SK-N-SH (cell line): ENCODE measurements at regions not wholly inside any gene's neighbourhood (a gene's known extent, or its start where the extent isn't known, plus 50 kb on each side); places are given as distances from the start of the nearest gene placed in this dataset.

Source experiments
- CTCF ChIA-PET: fragments of 300-600, 350-600 bp; formaldehyde crosslinking; extraction: SDS; loops from one replicate; lab custom pipeline; 2021; lab: Yijun Ruan, JAX
- POLR2A ChIA-PET: fragments of 350-600 bp; sonication (Branson Sonifier 250); formaldehyde crosslinking; extraction: SDS; loops from one replicate; lab custom pipeline; 2020; ENCODE audit warnings: antibody characterized with exemption, inconsistent platforms; lab: Yijun Ruan, JAX
- DNase-seq: peaks from one replicate; pipeline ENCODE4 v3.0.0; 2012
- H2AFZ ChIP-seq: fragments of 200-600 bp; sonication (generic); 2 replicates; pipeline ENCODE4 v1.8.1; 2016; ENCODE audit warnings: antibody characterized with exemption, mild to moderate bottlenecking, low read depth
- H3F3A ChIP-seq: fragments of 200-600 bp; sonication (generic); replicated peaks from 2 replicates; pipeline ENCODE3; 2016; ENCODE audit warnings: antibody characterized with exemption, mild to moderate bottlenecking; ENCODE audit not compliant: insufficient read depth
- H3K27ac ChIP-seq, 2 experiments: fragments of 200-500 bp in 1 of 2; fragments of 200-600 bp in 1 of 2; sonication (Bioruptor generic) in 1 of 2; sonication (generic), shearing (Covaris generic) in 1 of 2; 2 replicates each; pipeline versions ENCODE4 v1.5.1 to v1.6.1; 2014 to 2016; ENCODE audit warnings: low read depth in 2 of 2, inconsistent platforms in 1 of 2, low read length in 1 of 2, mild to moderate bottlenecking in 1 of 2, mixed read lengths in 1 of 2
- H3K27me3 ChIP-seq: fragments of 200-600 bp; sonication (generic), shearing (Covaris generic); 2 replicates; pipeline ENCODE4 v1.6.1; 2016; ENCODE audit warnings: mixed run types; ENCODE audit not compliant: insufficient read depth
- H3K36me3 ChIP-seq, 2 experiments: fragments of 200-500 bp in 1 of 2; fragments of 200-600 bp in 1 of 2; sonication (Bioruptor generic) in 1 of 2; sonication (generic) in 1 of 2; replicated peaks in 1 of 2; 2 replicates each; pipeline versions ENCODE3 to v1.5.1; 2014 to 2016; ENCODE audit warnings: low read length in 1 of 2, mild to moderate bottlenecking in 1 of 2; ENCODE audit not compliant: insufficient read depth in 2 of 2, control insufficient read depth in 1 of 2
- H3K4me1 ChIP-seq, 2 experiments: fragments of 200-500 bp in 1 of 2; fragments of 200-600 bp in 1 of 2; sonication (Bioruptor generic) in 1 of 2; sonication (generic), shearing (Covaris generic) in 1 of 2; 2 replicates each; pipeline versions ENCODE4 v1.5.1 to v1.6.1; 2014 to 2016; ENCODE audit warnings: low read depth in 1 of 2, low read length in 1 of 2, mixed run types in 1 of 2; ENCODE audit not compliant: insufficient read depth in 2 of 2, control insufficient read depth in 1 of 2
- H3K4me2 ChIP-seq: fragments of 200-600 bp; sonication (generic), shearing (Covaris generic); 2 replicates; pipeline ENCODE4 v1.6.1; 2017; ENCODE audit warnings: mixed run types
- H3K4me3 ChIP-seq, 2 experiments: fragments of 200-500 bp in 1 of 2; fragments of 200-600 bp in 1 of 2; sonication (Bioruptor generic) in 1 of 2; sonication (generic), shearing (Covaris generic) in 1 of 2; 2 replicates each; pipeline versions ENCODE4 v1.5.1 to v1.8.1; 2014 to 2016; ENCODE audit warnings: low read depth in 2 of 2, inconsistent platforms in 1 of 2, low read length in 1 of 2, mild to moderate bottlenecking in 1 of 2, mixed read lengths in 1 of 2, moderate library complexity in 1 of 2
- H3K79me2 ChIP-seq: fragments of 200-600 bp; sonication (generic); 2 replicates; pipeline ENCODE4 v1.8.1; 2017; ENCODE audit warnings: mild to moderate bottlenecking; ENCODE audit not compliant: insufficient read depth
- H3K9ac ChIP-seq: fragments of 200-600 bp; sonication (generic); 2 replicates; pipeline ENCODE4 v1.6.1; 2017; ENCODE audit warnings: mixed run types
- H3K9me2 ChIP-seq: fragments of 200-600 bp; sonication (generic); 2 replicates; pipeline ENCODE4 v1.6.1; 2017; ENCODE audit warnings: mixed run types
- H3K9me3 ChIP-seq: fragments of 200-600 bp; sonication (generic); 2 replicates; pipeline ENCODE4 v1.6.1; 2017; ENCODE audit warnings: mixed run types, mild to moderate bottlenecking, moderate library complexity
- H4K20me1 ChIP-seq: fragments of 200-600 bp; sonication (generic); 2 replicates; pipeline ENCODE4 v1.6.1; 2017; ENCODE audit warnings: mild to moderate bottlenecking, mixed run types; ENCODE audit not compliant: insufficient read depth
- CHD2 ChIP-seq: fragments of 150-350 bp; IDR thresholded peaks from 2 replicates; pipeline ENCODE4 v1.6.1; 2018; ENCODE audit warnings: low read length; ENCODE audit not compliant: partially characterized antibody
- ELF1 ChIP-seq: IDR thresholded peaks from 2 replicates; pipeline ENCODE4 v1.4.0; 2012
- EP300 ChIP-seq, 2 experiments: IDR thresholded peaks; 2 replicates each; pipeline versions ENCODE4 v1.4.0 to v1.6.1; 2012; ENCODE audit warnings: borderline replicate concordance in 1 of 2, low read depth in 1 of 2, low read length in 1 of 2
- EZH2phosphoT487 ChIP-seq: fragments of 200-600 bp; sonication (generic); IDR thresholded peaks from 2 replicates; pipeline ENCODE4 v1.6.1; 2017; ENCODE audit warnings: low read depth, mixed run types, mild to moderate bottlenecking, antibody characterized with exemption, moderate library complexity, borderline replicate concordance
- FOXM1 ChIP-seq: IDR thresholded peaks from 2 replicates; pipeline ENCODE4 v1.4.0; 2012; ENCODE audit warnings: low read depth, mild to moderate bottlenecking
- JUND ChIP-seq: IDR thresholded peaks from 2 replicates; pipeline ENCODE4 v1.4.0; 2012
- MAX ChIP-seq: IDR thresholded peaks from 2 replicates; pipeline ENCODE4 v1.4.0; 2012; ENCODE audit warnings: low read depth
- MXI1 ChIP-seq: IDR thresholded peaks from 2 replicates; pipeline ENCODE4 v1.6.1; 2012; ENCODE audit warnings: mild to moderate bottlenecking, low read depth, low read length, improper control_type of control experiment
- NFIC ChIP-seq: IDR thresholded peaks from 2 replicates; pipeline ENCODE4 v1.4.0; 2012; ENCODE audit warnings: borderline replicate concordance
- POLR2AphosphoS5 ChIP-seq: IDR thresholded peaks from 2 replicates; pipeline ENCODE4 v1.6.1; 2012; ENCODE audit warnings: low read depth, low read length
- RAD21 ChIP-seq: IDR thresholded peaks from 2 replicates; pipeline ENCODE4 v1.6.1; 2012; ENCODE audit warnings: mild to moderate bottlenecking, low read length
- RCOR1 ChIP-seq: fragments of 150-350 bp; IDR thresholded peaks from 2 replicates; pipeline ENCODE4 v1.6.1; 2017; ENCODE audit warnings: antibody characterized with exemption, low read length
- REST ChIP-seq: IDR thresholded peaks from 2 replicates; pipeline ENCODE4 v1.6.1; 2012; ENCODE audit warnings: mild to moderate bottlenecking, low read depth, low read length, moderate library complexity
- RFX5 ChIP-seq: IDR thresholded peaks from 2 replicates; pipeline ENCODE4 v1.6.1; 2012; ENCODE audit warnings: mild to moderate bottlenecking, improper control_type of control experiment, low read length
- RXRA ChIP-seq: IDR thresholded peaks from 2 replicates; pipeline ENCODE4 v1.4.0; 2012; ENCODE audit warnings: low read depth, mild to moderate bottlenecking, borderline replicate concordance
- SIN3A ChIP-seq: IDR thresholded peaks from 2 replicates; pipeline ENCODE4 v1.6.1; 2012; ENCODE audit warnings: low read depth, mild to moderate bottlenecking, low read length, moderate library complexity, borderline replicate concordance
- SMC3 ChIP-seq: IDR thresholded peaks from 2 replicates; pipeline ENCODE4 v1.6.1; 2012; ENCODE audit warnings: low read depth, low read length, improper control_type of control experiment
- TAF1 ChIP-seq: IDR thresholded peaks from 2 replicates; pipeline ENCODE4 v1.6.1; 2012; ENCODE audit warnings: low read depth, mild to moderate bottlenecking, low read length, moderate library complexity, borderline replicate concordance
- TCF12 ChIP-seq: IDR thresholded peaks from 2 replicates; pipeline ENCODE4 v1.4.0; 2012
- USF1 ChIP-seq: IDR thresholded peaks from 2 replicates; pipeline ENCODE4 v1.4.0; 2012; ENCODE audit warnings: low read depth, borderline replicate concordance
- YY1 ChIP-seq: IDR thresholded peaks from 2 replicates; pipeline ENCODE4 v1.4.0; 2012; ENCODE audit warnings: low read depth, mild to moderate bottlenecking
- WGBS: methylation state at CpG from one replicate; pipeline ENCODE4 v1.1.6; 2017; ENCODE audit warnings: low lambda C conversion rate; 5-methylcytosine and 5-hydroxymethylcytosine counted together

GRCh38 chr14:34135492-34135891 is 184.6 kb upstream of the EGLN3 start:
- Histone ChIP-seq H3K4me2 (no peak overlapping the region), H3K9me3 (no peaks in the 10 kb centered on the region), H3K9ac (no peak overlapping the region), H3K9me2 (no peaks in the 10 kb centered on the region), H3K27ac (no peak overlapping the region), H3K36me3 (no peaks in the 10 kb centered on the region), H2AFZ (no peak overlapping the region), H3K27me3 (no peaks in the 10 kb centered on the region), H3K79me2 (no peaks in the 10 kb centered on the region), H3K4me1 (no peaks in the 10 kb centered on the region), H3F3A (no peaks in the 10 kb centered on the region), H3K4me3 (no peak overlapping the region), H4K20me1 (no peaks in the 10 kb centered on the region)
- CTCF ChIA-PET, result no interaction called here
- DNase-seq, result no peak
- TF ChIP-seq RAD21 (no peak), POLR2AphosphoS5 (no peak), FOXM1 (no peak), MXI1 (no peak), YY1 (no peak), RXRA (no peak), CHD2 (no peak), NFIC (no peak), TAF1 (no peak), EZH2phosphoT487 (no peak), JUND (no peak), SIN3A (no peak), SMC3 (no peak), ELF1 (no peak)
- 53% methylated on average over 7 of the region's 7 CpGs for WGBS
- POLR2A ChIA-PET, result no interaction called here

GRCh38 chr14:34134484-34134883 is 183.6 kb upstream of the EGLN3 start:
- Histone ChIP-seq H3K4me2 (no peak overlapping the region), H3K4me1 (no peaks in the 10 kb centered on the region), H3K9me3 (no peaks in the 10 kb centered on the region), H2AFZ (no peak overlapping the region), H3K36me3 (no peaks in the 10 kb centered on the region), H3K4me3 (no peak overlapping the region), H3K9ac (no peak overlapping the region), H3K9me2 (no peaks in the 10 kb centered on the region), H3K79me2 (no peaks in the 10 kb centered on the region), H4K20me1 (no peaks in the 10 kb centered on the region), H3K27me3 (no peaks in the 10 kb centered on the region), H3K27ac (no peak overlapping the region), H3F3A (no peaks in the 10 kb centered on the region)
- WGBS, result 60% methylated on average over 3 of the region's 3 CpGs
- ChIA-PET POLR2A (no interaction called here), CTCF (no interaction called here)
- TF ChIP-seq RCOR1 (no peak), RAD21 (no peak), YY1 (no peak), TAF1 (no peak), SMC3 (no peak), POLR2AphosphoS5 (no peak), EP300 (IDR thresholded peaks at IDR 0.05; ENCODE audit: borderline replicate concordance in 1 of 2, low read depth in 1 of 2, low read length in 1 of 2) (no peak), USF1 (no peak), CHD2 (no peak), EZH2phosphoT487 (no peak), REST (no peak), RFX5 (no peak), TCF12 (no peak), NFIC (no peak), FOXM1 (no peak), MAX (no peak)
- DNase-seq, result no peak
